ENCODE measurements at regions not wholly inside any gene's neighbourhood (a gene's known extent, or its start where the extent isn't known, plus 50 kb on each side); places are given as distances from the start of the nearest gene placed in this dataset.

GRCh38 chr20:52484438-52484837 lies 292.9 kb upstream of the ZFP64 start:
- TF ChIP-seq, protein P1, sequence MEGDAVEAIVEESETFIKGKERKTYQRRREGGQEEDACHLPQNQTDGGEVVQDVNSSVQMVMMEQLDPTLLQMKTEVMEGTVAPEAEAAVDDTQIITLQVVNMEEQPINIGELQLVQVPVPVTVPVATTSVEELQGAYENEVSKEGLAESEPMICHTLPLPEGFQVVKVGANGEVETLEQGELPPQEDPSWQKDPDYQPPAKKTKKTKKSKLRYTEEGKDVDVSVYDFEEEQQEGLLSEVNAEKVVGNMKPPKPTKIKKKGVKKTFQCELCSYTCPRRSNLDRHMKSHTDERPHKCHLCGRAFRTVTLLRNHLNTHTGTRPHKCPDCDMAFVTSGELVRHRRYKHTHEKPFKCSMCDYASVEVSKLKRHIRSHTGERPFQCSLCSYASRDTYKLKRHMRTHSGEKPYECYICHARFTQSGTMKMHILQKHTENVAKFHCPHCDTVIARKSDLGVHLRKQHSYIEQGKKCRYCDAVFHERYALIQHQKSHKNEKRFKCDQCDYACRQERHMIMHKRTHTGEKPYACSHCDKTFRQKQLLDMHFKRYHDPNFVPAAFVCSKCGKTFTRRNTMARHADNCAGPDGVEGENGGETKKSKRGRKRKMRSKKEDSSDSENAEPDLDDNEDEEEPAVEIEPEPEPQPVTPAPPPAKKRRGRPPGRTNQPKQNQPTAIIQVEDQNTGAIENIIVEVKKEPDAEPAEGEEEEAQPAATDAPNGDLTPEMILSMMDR (IDR thresholded peaks at IDR 0.05; ENCODE audit: borderline replicate concordance, insufficient read depth, low read depth, low read length), result no peak
- H3K4me3 ChIP-seq (ENCODE audit: low read depth, low read length), result no peak overlapping the region

DNA sequence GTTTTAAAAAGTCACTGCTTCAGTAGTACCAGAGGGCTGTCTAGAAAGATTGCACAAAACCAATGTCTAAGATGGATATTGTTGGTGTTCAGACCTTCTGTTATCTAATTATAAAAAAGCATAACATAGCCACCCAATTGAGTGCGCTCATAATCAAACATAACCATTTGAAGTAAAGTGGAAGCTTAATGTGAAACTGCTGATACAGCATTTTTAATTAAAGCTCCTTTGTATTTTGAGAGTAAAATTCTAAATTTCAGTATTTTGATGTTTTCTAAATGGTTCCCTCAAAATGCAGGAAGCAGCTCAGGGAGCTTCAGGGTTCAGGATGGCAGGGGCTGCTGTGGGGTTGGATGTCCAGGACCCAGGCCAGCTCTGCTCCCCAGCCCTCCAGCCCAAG lies 291.8 kb upstream of the ZFP64 start:
- no peak overlapping the region for H3K4me3 ChIP-seq (ENCODE audit: low read depth, low read length)
- TF ChIP-seq, protein P1 (IDR thresholded peaks at IDR 0.05; ENCODE audit: borderline replicate concordance, insufficient read depth, low read depth, low read length), result no peak

DNA sequence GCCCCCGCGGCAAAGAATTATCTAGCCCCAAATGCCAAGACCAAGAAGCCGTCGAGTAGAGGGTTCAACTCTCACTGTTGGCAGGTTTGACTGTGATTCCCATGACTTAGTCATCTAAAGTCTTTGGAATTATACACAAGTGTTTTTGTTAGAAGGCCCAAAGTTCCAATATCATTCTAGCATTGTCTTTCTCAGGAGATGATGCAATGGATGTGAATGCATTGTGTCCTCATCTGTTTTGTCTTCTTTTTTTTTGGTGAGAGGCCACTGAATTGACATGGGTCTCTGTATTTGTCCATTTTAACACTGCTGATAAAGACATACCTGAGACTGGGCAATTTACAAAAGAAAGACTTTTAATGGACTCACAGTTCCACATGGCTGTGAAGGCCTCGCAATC lies 290.5 kb upstream of the ZFP64 start:
- H3K4me3 ChIP-seq (ENCODE audit: low read depth, low read length), result no peak overlapping the region
- TF ChIP-seq, protein P1 (IDR thresholded peaks at IDR 0.05; ENCODE audit: borderline replicate concordance, insufficient read depth, low read depth, low read length), result no peak

DNA sequence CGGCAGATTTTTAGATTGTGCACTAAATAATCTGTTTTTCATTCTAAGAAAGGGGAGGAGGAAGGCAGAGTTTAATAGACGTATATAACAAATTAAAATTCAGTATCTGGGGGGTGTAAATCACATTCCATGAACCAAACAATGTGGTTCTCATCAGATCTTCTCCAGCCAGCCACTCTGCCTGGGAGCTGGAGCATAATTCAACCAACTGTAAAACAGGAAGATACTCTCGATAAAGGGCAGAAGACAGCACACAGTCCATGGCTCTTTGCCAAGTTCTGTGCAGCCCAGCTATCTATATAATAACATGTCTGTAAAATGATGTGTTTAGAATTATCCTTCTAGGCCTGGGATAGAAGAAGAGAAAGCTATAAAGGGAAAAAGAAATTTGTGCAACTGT lies 289.9 kb upstream of the ZFP64 start:
- H3K4me3 ChIP-seq (ENCODE audit: low read depth, low read length), result no peak overlapping the region
- TF ChIP-seq, protein P1 (IDR thresholded peaks at IDR 0.05; ENCODE audit: borderline replicate concordance, insufficient read depth, low read depth, low read length), result no peak

GRCh38 chr20:52476074-52476750 lies 284.6 kb upstream of the ZFP64 start:
- TF ChIP-seq, protein P1 (IDR thresholded peaks at IDR 0.05; ENCODE audit: borderline replicate concordance, insufficient read depth, low read depth, low read length), result no peak
- H3K4me3 ChIP-seq (ENCODE audit: low read depth, low read length), result no peak overlapping the region

- H3K4me3 ChIP-seq (ENCODE audit: low read depth, low read length), result no peak overlapping the region
- TF ChIP-seq, protein P1 (IDR thresholded peaks at IDR 0.05; ENCODE audit: borderline replicate concordance, insufficient read depth, low read depth, low read length), result no peak
These were observed 281.6 kb upstream of the ZFP64 start for GRCh38 chr20:52473186-52473585.

DNA sequence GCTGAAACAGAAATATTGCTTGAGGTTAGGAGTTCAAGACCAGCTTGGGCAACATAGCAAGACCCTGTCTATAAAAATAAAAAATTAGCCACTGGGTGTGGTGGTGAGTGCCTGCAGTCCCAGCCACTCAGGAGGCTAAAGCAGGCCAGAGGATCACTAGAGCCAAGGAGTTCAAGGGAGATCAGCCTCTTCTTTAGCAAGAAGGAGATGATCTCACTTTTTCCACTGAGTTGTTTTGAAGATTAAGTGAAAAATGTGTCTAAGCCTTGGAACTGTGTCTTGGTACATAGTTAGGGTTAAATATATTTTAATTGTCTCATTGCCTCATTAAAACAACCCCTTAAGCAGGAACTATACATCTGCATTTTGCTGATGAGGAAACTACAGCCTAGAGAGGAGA lies 279.0 kb upstream of the ZFP64 start:
- no peak overlapping the region for H3K4me3 ChIP-seq (ENCODE audit: low read depth, low read length)
- TF ChIP-seq, protein P1 (IDR thresholded peaks at IDR 0.05; ENCODE audit: borderline replicate concordance, insufficient read depth, low read depth, low read length), result no peak

All from GM12875 (cell line).